Cardiac muscle cell (in vitro differentiated cells and primary cell): ENCODE measurements at regions not wholly inside any gene's neighbourhood (a gene's known extent, or its start where the extent isn't known, plus 50 kb on each side); places are given as distances from the start of the nearest gene placed in this dataset.

Source experiments
- DNase-seq, 2 donors: peaks; one replicate each; pipeline versions ENCODE4 v3.0.0 to v3.0.0-alpha.2; 2010 to 2017; ENCODE audit warnings: low read depth in 1 of 2, low spot score in 1 of 2
- H3K27ac ChIP-seq: fragments of 200-600 bp; sonication (generic); 2 replicates; pipeline ENCODE4 v1.5.1; 2016
- H3K27me3 ChIP-seq: fragments of 200-600 bp; sonication (generic); 2 replicates; pipeline ENCODE4 v1.6.0; 2016; ENCODE audit warnings: control low read depth
- H3K36me3 ChIP-seq: fragments of 200-600 bp; sonication (generic); 2 replicates; pipeline ENCODE4 v1.5.1; 2016; ENCODE audit warnings: control low read depth
- H3K4me1 ChIP-seq: fragments of 200-600 bp; sonication (generic); 2 replicates; pipeline ENCODE4 v1.8.1; 2017; ENCODE audit warnings: low read depth, mild to moderate bottlenecking, mixed run types
- H3K4me3 ChIP-seq: fragments of 200-600 bp; sonication (generic); 2 replicates; pipeline ENCODE4 v1.5.1; 2016; ENCODE audit warnings: mild to moderate bottlenecking
- H3K9me3 ChIP-seq: fragments of 200-600 bp; sonication (generic); 2 replicates; pipeline ENCODE4 v1.5.1; 2017; ENCODE audit warnings: low read depth, mild to moderate bottlenecking, control low read depth
- CTCF ChIP-seq: IDR thresholded peaks from 2 replicates; pipeline ENCODE4 v1.5.1; 2012; ENCODE audit warnings: low read depth, mild to moderate bottlenecking, low read length

- Histone ChIP-seq H3K9me3 (no peaks in the 10 kb centered on the region), H3K4me3 (no peak overlapping the region), H3K4me1 (no peaks in the 10 kb centered on the region), H3K36me3 (no peaks in the 10 kb centered on the region), H3K27ac (no peak overlapping the region), H3K27me3 (no peaks in the 10 kb centered on the region)
- peak in 1 of 2 donors; percentile 71 for DNase-seq
- no peak for TF ChIP-seq CTCF
These were observed 125.5 kb upstream of the TMEM170B start for GRCh38 chr6:11412011-11412424.

GRCh38 chr6:11411593-11411992 lies 126.0 kb upstream of the TMEM170B start:
- Histone ChIP-seq H3K4me3 (no peak overlapping the region), H3K9me3 (no peaks in the 10 kb centered on the region), H3K4me1 (no peaks in the 10 kb centered on the region), H3K36me3 (no peaks in the 10 kb centered on the region), H3K27ac (no peak overlapping the region), H3K27me3 (no peaks in the 10 kb centered on the region)
- no peak for DNase-seq
- no peak for TF ChIP-seq CTCF

- Histone ChIP-seq H3K4me1 (no peaks in the 10 kb centered on the region), H3K9me3 (no peaks in the 10 kb centered on the region), H3K27me3 (no peaks in the 10 kb centered on the region), H3K27ac (no peak overlapping the region), H3K36me3 (no peaks in the 10 kb centered on the region), H3K4me3 (no peak overlapping the region)
- no peak for TF ChIP-seq CTCF
- no peak for DNase-seq
These were observed 126.8 kb upstream of the TMEM170B start for GRCh38 chr6:11410539-11411307.

GRCh38 chr6:11409371-11409770 lies 128.2 kb upstream of the TMEM170B start:
- TF ChIP-seq CTCF, result no peak
- H3K27ac ChIP-seq, result no peak overlapping the region
- H3K27me3 ChIP-seq, result no peaks in the 10 kb centered on the region
- DNase-seq, result no peak
- no peaks in the 10 kb centered on the region for H3K36me3 ChIP-seq
- H3K9me3 ChIP-seq, result no peaks in the 10 kb centered on the region
- no peaks in the 10 kb centered on the region for H3K4me1 ChIP-seq
- H3K4me3 ChIP-seq, result no peak overlapping the region

GRCh38 chr6:11407414-11407813 lies 130.1 kb upstream of the TMEM170B start:
- Histone ChIP-seq H3K36me3 (no peaks in the 10 kb centered on the region), H3K27ac (no peak overlapping the region), H3K4me3 (no peak overlapping the region), H3K4me1 (no peaks in the 10 kb centered on the region), H3K9me3 (no peaks in the 10 kb centered on the region), H3K27me3 (no peaks in the 10 kb centered on the region)
- DNase-seq, result no peak
- no peak for TF ChIP-seq CTCF
